Tibial nerve (tissue), 4 donors: ENCODE measurements at regions not wholly inside any gene's neighbourhood (a gene's known extent, or its start where the extent isn't known, plus 50 kb on each side); places are given as distances from the start of the nearest gene placed in this dataset.

Experiments
- DNase-seq, 2 donors: peaks; one replicate each; pipeline ENCODE4 v3.0.0-alpha.2; 2019; ENCODE audit warnings: low spot score in 2 of 2
- H3K27ac ChIP-seq, 4 donors: fragments of 200-600 bp; sonication (generic) in 3 of 4; one replicate each; pipeline ENCODE4 v1.5.1; 2017 to 2019; ENCODE audit warnings: mild to moderate bottlenecking in 1 of 4
- H3K27me3 ChIP-seq, 2 donors: fragments of 200-600 bp; sonication (generic) in 1 of 2; one replicate each; pipeline versions ENCODE4 v1.5.1 to v1.6.0; 2017 to 2019
- H3K36me3 ChIP-seq, 3 donors: fragments of 200-600 bp; sonication (generic); one replicate each; pipeline ENCODE4 v1.5.1; 2018 to 2019
- H3K4me1 ChIP-seq, 4 donors: fragments of 200-600 bp; sonication (generic) in 3 of 4; one replicate each; pipeline ENCODE4 v1.5.1; 2017 to 2019
- H3K4me3 ChIP-seq, 4 donors: fragments of 200-600 bp; sonication (generic) in 3 of 4; one replicate each; pipeline ENCODE4 v1.5.1; 2017 to 2019; ENCODE audit warnings: mild to moderate bottlenecking in 1 of 4, moderate library complexity in 1 of 4
- H3K9me3 ChIP-seq, 4 donors: fragments of 200-600 bp; sonication (generic) in 3 of 4; one replicate each; pipeline ENCODE4 v1.5.1; 2017 to 2019
- CTCF ChIP-seq, 5 experiments: fragments of 200-600 bp in 3 of 5; fragments of 450-650 bp in 2 of 5; sonication (generic) in 3 of 5; IDR thresholded peaks; one replicate each; pipeline ENCODE4 v1.5.1; 2016 to 2019; ENCODE audit warnings: antibody characterized with exemption in 5 of 5, mild to moderate bottlenecking in 3 of 5, moderate library complexity in 2 of 5
- EP300 ChIP-seq, 2 donors: sonication (generic); formaldehyde crosslinking; IDR thresholded peaks; one replicate each; pipeline ENCODE4 v1.6.1; 2017; ENCODE audit warnings: antibody characterized with exemption in 2 of 2, mild to moderate bottlenecking in 1 of 2
- POLR2A ChIP-seq, 2 donors: fragments of 450-650 bp; IDR thresholded peaks; one replicate each; pipeline ENCODE4 v1.6.1; 2017; ENCODE audit warnings: antibody characterized with exemption in 2 of 2, mild to moderate bottlenecking in 2 of 2, moderate library complexity in 2 of 2
- WGBS, 2 donors: methylation state at CpG; one replicate each; pipeline ENCODE4 v1.1.5; 2018; 5-methylcytosine and 5-hydroxymethylcytosine counted together

- H3K4me1 ChIP-seq, result no peaks in the 10 kb centered on the region
- TF ChIP-seq EP300 (IDR thresholded peaks at IDR 0.05) (no peak), POLR2A (IDR thresholded peaks at IDR 0.05) (no peak), CTCF (IDR thresholded peaks at IDR 0.05) (no peak)
Measured at GRCh38 chr5:171707442-171707792, 78.2 kb upstream of the SMIM23 start.

GRCh38 chr5:171709930-171710329 is 75.7 kb upstream of the SMIM23 start:
- TF ChIP-seq CTCF (IDR thresholded peaks at IDR 0.05), result no peak
- TF ChIP-seq POLR2A (IDR thresholded peaks at IDR 0.05), result no peak
- TF ChIP-seq EP300 (IDR thresholded peaks at IDR 0.05), result no peak
- H3K36me3 ChIP-seq, result no peaks in the 10 kb centered on the region
- whole genome bisulfite sequencing, 2 donors, result 74 to 78% methylated on average over 5 of the region's 5 CpGs
- H3K27me3 ChIP-seq, result no peaks in the 10 kb centered on the region
- no peaks in the 10 kb centered on the region for H3K9me3 ChIP-seq
- no peak overlapping the region for H3K27ac ChIP-seq
- no peak overlapping the region for H3K4me3 ChIP-seq
- H3K4me1 ChIP-seq, result no peaks in the 10 kb centered on the region
- no peak for DNase-seq

More at GRCh38 chr5:171707442-171707792, 78.2 kb upstream of the SMIM23 start:
- H3K4me3 ChIP-seq, result no peak overlapping the region
- no peaks in the 10 kb centered on the region for H3K36me3 ChIP-seq
- no peak overlapping the region for H3K27ac ChIP-seq
- no peak for DNase-seq
- H3K9me3 ChIP-seq, result no peaks in the 10 kb centered on the region
- H3K27me3 ChIP-seq, result no peaks in the 10 kb centered on the region
- WGBS, 2 donors, result 75 to 87% methylated on average over 1 of the region's 1 CpG

GRCh38 chr5:171710451-171711024 is 75.1 kb upstream of the SMIM23 start:
- WGBS, 2 donors, result 91 to 93% methylated on average over 5 of the region's 5 CpGs
- TF ChIP-seq EP300 (IDR thresholded peaks at IDR 0.05) (no peak), POLR2A (IDR thresholded peaks at IDR 0.05) (no peak), CTCF (IDR thresholded peaks at IDR 0.05) (no peak)
- H3K27ac ChIP-seq, result no peak overlapping the region
- no peaks in the 10 kb centered on the region for H3K36me3 ChIP-seq
- H3K9me3 ChIP-seq, result no peaks in the 10 kb centered on the region
- no peaks in the 10 kb centered on the region for H3K27me3 ChIP-seq
- no peak for DNase-seq
- H3K4me1 ChIP-seq, result no peaks in the 10 kb centered on the region
- no peak overlapping the region for H3K4me3 ChIP-seq

GRCh38 chr5:171711571-171711970 is 74.0 kb upstream of the SMIM23 start:
- Histone ChIP-seq H3K27ac (no peak overlapping the region), H3K36me3 (no peaks in the 10 kb centered on the region), H3K4me3 (no peak overlapping the region), H3K4me1 (no peaks in the 10 kb centered on the region), H3K9me3 (no peaks in the 10 kb centered on the region), H3K27me3 (no peaks in the 10 kb centered on the region)
- WGBS, 2 donors, result 83 to 87% methylated on average over 6 of the region's 6 CpGs
- TF ChIP-seq CTCF (IDR thresholded peaks at IDR 0.05), result no peak
- TF ChIP-seq POLR2A (IDR thresholded peaks at IDR 0.05), result no peak
- no peak for TF ChIP-seq EP300 (IDR thresholded peaks at IDR 0.05)
- no peak for DNase-seq

GRCh38 chr5:171712616-171713015 is 73.0 kb upstream of the SMIM23 start:
- no peak overlapping the region for H3K4me3 ChIP-seq
- no peaks in the 10 kb centered on the region for H3K9me3 ChIP-seq
- no peaks in the 10 kb centered on the region for H3K4me1 ChIP-seq
- no peak overlapping the region for H3K27ac ChIP-seq
- 75 to 87% methylated on average over 4 of the region's 4 CpGs for WGBS, 2 donors
- no peaks in the 10 kb centered on the region for H3K36me3 ChIP-seq
- DNase-seq, result no peak
- H3K27me3 ChIP-seq, result no peaks in the 10 kb centered on the region
- TF ChIP-seq CTCF (IDR thresholded peaks at IDR 0.05), result no peak
- no peak for TF ChIP-seq EP300 (IDR thresholded peaks at IDR 0.05)
